HG03521 (cell line): ENCODE measurements at regions not wholly inside any gene's neighbourhood (a gene's known extent, or its start where the extent isn't known, plus 50 kb on each side); places are given as distances from the start of the nearest gene placed in this dataset.
"Not testable (repeated sequence)": the region's sequence is repeated elsewhere in the genome, so short reads cannot be mapped to it uniquely, and the experiment has no call there.

Experiments used
- ATAC-seq: cut with Tn5 transposase; IDR thresholded peaks from one replicate; pipeline ENCODE4 v1.9.1; 2021; ENCODE audit warnings: mild to moderate bottlenecking, moderate library complexity; ENCODE audit not compliant: unreplicated experiment

DNA sequence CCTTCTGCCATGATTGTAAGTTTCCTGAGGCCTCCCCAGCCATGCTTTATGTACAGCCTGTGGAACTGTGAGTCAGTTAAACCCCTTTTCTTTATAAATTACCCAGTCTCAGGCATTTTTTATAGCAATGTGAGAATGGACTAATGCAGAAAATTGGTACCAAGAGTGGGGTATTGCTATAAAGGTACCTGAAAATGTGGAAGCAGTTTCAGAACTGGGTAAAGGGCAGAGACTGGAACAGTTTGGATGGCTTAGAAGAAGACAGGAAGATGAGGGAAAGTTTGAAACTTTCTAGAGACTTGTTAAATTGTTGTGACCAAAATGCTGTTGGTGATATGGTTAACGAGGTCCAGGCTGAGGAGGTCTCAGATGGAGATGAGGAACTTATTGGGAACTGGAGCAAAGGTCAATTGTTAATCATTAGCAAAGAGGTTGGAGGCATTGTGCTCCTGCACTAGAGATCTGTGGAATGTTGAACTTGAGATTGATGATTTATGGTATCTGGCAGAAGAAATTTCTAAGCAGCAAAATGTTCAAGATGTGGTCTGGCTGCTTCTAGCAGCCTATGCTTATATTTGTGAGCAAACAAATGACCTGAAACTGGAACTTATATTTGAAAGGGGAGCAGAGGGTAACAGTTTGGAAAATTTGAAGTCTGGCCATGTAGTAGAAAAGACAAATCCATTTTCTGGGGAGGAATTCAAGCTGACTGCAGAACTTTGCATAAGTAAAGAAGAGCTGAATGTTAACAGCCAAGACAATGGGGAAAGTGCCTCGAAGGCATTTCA lies 79.0 kb upstream of the GMDS start:
- ATAC-seq, result no peak

DNA sequence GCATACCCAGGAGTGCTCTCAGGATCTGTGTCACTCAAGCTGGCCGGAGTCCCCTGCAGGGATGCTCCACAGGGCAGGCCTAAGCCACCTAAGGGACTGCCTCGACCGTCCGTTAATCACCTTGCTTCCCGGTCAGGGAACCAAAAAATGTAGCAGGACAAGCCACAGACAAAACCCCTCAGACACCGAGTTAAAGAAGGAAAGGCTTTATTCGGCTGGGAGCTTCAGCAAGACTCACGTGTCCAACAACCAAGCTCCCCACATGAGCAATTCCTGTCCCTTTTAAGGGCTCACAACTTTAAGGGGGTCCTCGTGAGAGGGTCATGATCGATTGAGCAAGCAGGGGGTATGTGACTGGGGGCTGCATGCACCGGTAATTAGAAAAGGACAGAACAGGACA lies 72.1 kb upstream of the GMDS start:
- ATAC-seq, result not testable (repeated sequence)

DNA sequence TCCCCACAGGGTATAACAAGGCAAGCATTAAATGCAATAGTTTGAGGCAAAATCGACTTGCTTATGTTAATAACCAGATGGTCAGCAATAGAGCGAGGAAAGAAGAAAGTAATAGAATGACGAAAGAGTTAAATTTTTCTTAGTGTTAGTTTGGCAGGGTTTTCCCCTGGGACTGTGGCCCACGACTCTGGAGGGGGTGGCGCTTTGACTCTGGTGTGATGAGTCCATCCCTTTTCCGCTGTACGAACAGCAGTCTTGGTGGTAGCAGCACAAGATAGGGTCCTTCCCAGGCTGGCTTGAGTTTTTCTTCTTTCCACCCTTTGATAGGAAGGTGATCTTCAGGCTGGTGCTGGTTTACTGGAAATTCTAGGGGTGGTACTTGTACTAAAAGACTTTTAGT lies 69.2 kb upstream of the GMDS start:
- ATAC-seq, result no peak

DNA sequence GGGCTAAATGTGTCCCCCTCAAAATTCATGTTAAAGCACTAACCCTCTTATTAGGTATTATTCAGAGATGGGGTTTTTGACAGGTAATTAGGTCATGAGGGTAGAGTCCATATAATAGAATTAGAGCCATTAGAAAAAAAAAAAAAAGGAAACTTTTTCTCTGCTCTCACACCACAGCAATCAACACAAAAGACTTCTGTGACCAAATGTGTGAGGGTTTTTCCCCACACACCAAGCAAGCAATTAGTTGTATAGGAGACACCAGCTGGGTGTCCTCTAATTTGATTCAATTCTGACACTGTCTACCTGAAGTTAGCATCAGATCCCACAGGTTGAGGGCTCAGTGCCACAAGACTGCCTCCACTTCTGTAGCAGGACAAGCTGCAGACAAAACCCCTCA lies 64.6 kb upstream of the GMDS start:
- no peak for ATAC-seq

DNA sequence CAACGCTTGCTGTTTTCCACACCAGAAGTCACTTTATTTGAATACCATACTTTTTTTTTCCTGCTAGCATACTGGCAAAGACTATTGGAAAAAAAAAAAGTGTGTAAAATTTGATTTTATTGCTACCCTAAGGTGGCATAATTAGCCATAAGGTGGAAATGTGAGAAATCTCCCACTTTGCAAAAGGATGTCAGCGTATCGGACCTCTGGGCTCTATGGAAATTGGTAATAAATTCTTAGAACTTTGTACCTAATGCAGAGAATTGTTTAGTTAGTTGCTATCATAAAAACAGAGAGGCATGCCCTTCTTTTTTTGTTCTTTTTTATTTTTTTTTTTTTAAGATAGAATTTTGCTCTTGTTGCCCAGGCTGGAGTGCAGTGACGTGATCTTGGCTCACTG lies 63.7 kb upstream of the GMDS start:
- no peak for ATAC-seq

DNA sequence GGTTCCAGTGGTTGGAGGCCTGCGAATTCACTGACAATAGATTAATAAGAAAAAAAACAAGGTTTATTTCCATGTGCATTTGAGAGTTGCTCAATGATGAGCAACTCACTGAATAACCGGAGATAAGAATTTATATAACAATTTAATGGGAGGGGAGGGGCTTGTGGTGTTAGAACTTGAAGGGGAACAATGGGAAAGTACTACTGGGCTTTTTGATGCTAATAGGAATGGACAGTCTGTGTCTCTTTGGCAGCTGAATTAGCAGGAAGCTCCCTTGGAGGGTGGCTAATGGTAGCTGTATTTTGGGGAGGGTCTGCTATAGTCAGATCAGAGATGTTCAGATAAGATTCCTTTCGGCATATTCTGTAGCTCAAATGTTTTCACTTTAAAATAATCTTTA lies 62.4 kb upstream of the GMDS start:
- no peak for ATAC-seq

DNA sequence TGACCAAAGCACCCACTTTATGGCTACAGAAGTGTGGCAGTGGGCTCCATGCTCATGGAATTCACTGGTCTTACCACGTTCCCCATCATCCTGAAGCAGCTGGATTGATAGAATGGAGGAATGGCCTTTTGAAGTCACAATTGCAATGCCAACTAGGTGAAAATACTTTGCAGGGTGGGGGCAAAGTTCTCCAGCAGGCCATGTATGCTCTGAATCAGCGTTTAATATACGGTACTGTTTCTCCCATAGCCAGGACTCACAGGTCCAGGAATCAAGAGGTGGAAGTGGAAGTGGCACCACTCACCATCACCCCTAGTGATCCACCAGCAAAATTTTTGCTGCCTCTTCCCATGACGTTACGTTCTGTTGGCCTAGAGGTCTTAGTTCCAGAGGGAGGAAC lies 60.5 kb upstream of the GMDS start:
- no peak for ATAC-seq

DNA sequence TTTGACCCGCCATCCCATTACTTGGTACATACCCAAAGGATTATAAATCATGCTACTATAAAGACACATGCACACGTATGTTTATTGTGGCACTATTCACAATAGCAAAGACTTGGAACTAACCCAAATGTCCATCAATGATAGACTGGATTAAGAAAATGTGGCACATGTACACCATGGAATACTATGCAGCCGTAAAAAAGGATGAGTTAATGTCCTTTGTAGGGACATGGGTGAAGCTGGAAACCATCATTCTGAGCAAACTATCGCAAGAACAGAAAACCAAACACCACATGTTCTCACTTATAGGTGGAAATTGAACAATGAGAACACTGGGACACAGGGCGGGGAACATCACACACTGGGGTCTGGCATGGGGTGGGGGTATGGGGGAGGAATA lies 57.1 kb upstream of the GMDS start:
- not testable (repeated sequence) for ATAC-seq

DNA sequence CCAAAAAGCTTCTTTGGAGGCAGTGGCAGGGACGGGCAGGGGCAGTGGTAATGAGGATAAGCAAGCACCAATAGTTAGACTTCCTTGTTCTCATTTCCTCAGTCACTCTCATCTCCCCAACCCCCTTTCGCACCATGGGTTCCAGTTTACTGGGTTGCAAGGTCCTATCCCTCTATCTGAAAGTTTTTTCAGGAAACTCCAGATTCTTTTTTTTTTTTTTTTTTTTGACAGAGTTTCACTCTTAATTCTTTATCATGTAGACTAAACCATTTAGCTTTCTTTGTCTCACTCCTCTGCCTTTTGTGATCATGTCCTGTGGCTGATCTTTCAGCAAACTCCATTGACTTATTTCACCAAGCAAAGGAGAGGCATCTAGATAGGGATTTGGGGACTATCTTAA lies 51.4 kb upstream of the GMDS start:
- no peak for ATAC-seq
